HEK293T (cell line): ENCODE measurements at regions not wholly inside any gene's neighbourhood (a gene's known extent, or its start where the extent isn't known, plus 50 kb on each side); places are given as distances from the start of the nearest gene placed in this dataset.

Experiments
- CTCF ChIA-PET: fragments of 350-600 bp; formaldehyde crosslinking; extraction: SDS; loops from one replicate; lab custom pipeline; 2021; ENCODE audit warnings: antibody characterized with exemption, inconsistent platforms; lab: Yijun Ruan, JAX
- POLR2A ChIA-PET: fragments of 350-600 bp; formaldehyde crosslinking; extraction: SDS; loops from one replicate; lab custom pipeline; 2020; ENCODE audit warnings: antibody characterized with exemption, inconsistent platforms; lab: Yijun Ruan, JAX
- DNase-seq: peaks from one replicate; pipeline ENCODE4 v3.0.0; 2012; ENCODE audit warnings: mixed read lengths; ENCODE audit errors: extremely low spot score
- ARNT ChIP-seq: fragments of 450-650 bp; IDR thresholded peaks from 2 replicates; pipeline ENCODE4 v1.6.1; 2017; ENCODE audit warnings: mild to moderate bottlenecking
- BHLHE40 ChIP-seq: fragments of 450-650 bp; IDR thresholded peaks from 2 replicates; pipeline ENCODE4 v1.6.1; 2016; ENCODE audit warnings: mild to moderate bottlenecking, moderate library complexity, borderline replicate concordance
- CTBP1 ChIP-seq: fragments of 450-650 bp; IDR thresholded peaks from 2 replicates; pipeline ENCODE4 v1.6.1; 2016; ENCODE audit warnings: borderline replicate concordance
- ELF4 ChIP-seq: fragments of 450-650 bp; IDR thresholded peaks from 2 replicates; pipeline ENCODE4 v1.6.1; 2017; ENCODE audit warnings: antibody characterized with exemption
- FOXA1 ChIP-seq: fragments of 450-650 bp; IDR thresholded peaks from 2 replicates; pipeline ENCODE4 v1.6.1; 2016; ENCODE audit warnings: mild to moderate bottlenecking
- FOXK2 ChIP-seq: fragments of 450-650 bp; IDR thresholded peaks from 2 replicates; pipeline ENCODE4 v1.6.1; 2016; ENCODE audit warnings: mild to moderate bottlenecking
- FOXM1 ChIP-seq: fragments of 450-650 bp; IDR thresholded peaks from 2 replicates; pipeline ENCODE4 v1.6.1; 2017; ENCODE audit warnings: mild to moderate bottlenecking, borderline replicate concordance
- HDGF ChIP-seq: fragments of 450-650 bp; IDR thresholded peaks from 2 replicates; pipeline ENCODE4 v1.6.1; 2017; ENCODE audit warnings: antibody characterized with exemption, borderline replicate concordance
- L3MBTL2 ChIP-seq: fragments of 450-650 bp; conservative IDR thresholded peaks from 2 replicates; pipeline ENCODE4 v1.6.1; 2016; ENCODE audit warnings: mild to moderate bottlenecking
- LEF1 ChIP-seq: fragments of 450-650 bp; IDR thresholded peaks from 2 replicates; pipeline ENCODE4 v1.6.1; 2017; ENCODE audit warnings: mild to moderate bottlenecking, borderline replicate concordance
- NFRKB ChIP-seq: fragments of 450-650 bp; IDR thresholded peaks from 2 replicates; pipeline ENCODE4 v1.6.1; 2016; ENCODE audit warnings: mild to moderate bottlenecking, moderate library complexity
- SP1 ChIP-seq: fragments of 450-650 bp; IDR thresholded peaks from 2 replicates; pipeline ENCODE4 v1.6.1; 2017
- SUZ12 ChIP-seq: fragments of 450-650 bp; IDR thresholded peaks from 2 replicates; pipeline ENCODE4 v1.6.1; 2016; ENCODE audit warnings: mild to moderate bottlenecking
- TARDBP ChIP-seq: fragments of 450-650 bp; IDR thresholded peaks from 2 replicates; pipeline ENCODE4 v1.6.1; 2016
- ZNF384 ChIP-seq: fragments of 450-650 bp; IDR thresholded peaks from 2 replicates; pipeline ENCODE4 v1.6.1; 2016
- TF ChIP-seq, protein P1 (sequence below): fragments of 450-650 bp; IDR thresholded peaks from 2 replicates; pipeline ENCODE4 v1.6.1; 2016

DNA sequence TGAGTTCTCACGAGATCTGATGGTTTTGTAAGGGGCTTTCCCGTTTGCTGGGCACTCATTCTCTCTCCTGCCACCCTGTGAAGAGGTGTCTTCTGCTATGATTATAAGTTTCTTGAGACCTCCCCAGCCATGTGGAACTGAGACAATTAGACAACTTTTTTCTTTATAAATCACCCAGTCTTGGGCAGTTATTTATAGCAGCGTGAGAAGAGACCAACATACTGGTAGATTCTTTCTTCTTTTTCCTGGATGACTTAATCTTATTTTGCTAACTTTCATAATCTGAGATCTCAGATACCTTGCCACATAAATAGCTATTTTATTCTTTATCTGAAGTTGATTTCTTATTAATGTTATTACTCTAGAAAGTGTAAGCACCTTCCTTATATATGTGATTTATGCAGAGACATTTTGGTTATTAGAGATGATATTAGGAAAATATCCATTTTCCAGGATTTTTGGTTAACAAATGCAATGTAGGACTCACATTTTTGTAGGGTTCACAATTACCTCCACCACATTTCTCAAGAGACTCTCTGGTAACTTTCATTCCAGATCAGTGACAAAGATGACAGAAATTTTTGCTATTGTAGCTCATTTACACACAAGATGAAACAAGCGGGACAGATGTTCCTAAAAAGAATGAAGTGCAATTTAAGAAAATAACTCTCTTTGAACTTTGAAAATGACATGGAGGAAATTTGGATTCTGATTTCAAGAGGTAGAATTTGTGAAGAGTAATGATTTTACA is 97.9 kb upstream of the RND3 start:
- TF ChIP-seq NFRKB (no peak), FOXK2 (no peak), SUZ12 (no peak), ELF4 (no peak), HDGF (no peak), CTBP1 (no peak), SP1 (no peak), BHLHE40 (no peak), ARNT (no peak), FOXM1 (no peak), L3MBTL2 (no peak), LEF1 (no peak), FOXA1 (no peak)
- TF ChIP-seq, protein P1, sequence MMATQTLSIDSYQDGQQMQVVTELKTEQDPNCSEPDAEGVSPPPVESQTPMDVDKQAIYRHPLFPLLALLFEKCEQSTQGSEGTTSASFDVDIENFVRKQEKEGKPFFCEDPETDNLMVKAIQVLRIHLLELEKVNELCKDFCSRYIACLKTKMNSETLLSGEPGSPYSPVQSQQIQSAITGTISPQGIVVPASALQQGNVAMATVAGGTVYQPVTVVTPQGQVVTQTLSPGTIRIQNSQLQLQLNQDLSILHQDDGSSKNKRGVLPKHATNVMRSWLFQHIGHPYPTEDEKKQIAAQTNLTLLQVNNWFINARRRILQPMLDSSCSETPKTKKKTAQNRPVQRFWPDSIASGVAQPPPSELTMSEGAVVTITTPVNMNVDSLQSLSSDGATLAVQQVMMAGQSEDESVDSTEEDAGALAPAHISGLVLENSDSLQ, result no peak
- DNase-seq, result no peak
- ChIA-PET CTCF (no interaction called here), POLR2A (no interaction called here)

DNA sequence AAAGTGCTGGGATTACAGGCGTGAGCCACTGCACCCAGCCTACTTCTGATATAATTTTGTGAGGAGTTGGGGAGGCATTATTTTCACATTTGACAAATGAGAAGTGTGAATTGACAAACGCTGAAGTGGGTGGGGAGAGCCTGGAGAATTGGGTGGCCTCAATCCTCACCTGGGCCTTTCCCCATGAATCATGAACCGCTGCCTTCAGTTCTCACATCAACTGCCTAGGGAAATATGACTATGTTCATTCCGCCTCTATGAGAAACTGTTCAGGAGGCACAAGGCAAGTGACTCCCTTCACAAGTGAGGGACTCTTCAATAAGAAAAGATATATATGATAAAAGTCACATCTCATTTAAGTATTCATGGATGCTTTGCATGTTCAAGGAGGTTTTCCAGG is 96.6 kb upstream of the RND3 start:
- DNase-seq, result no peak
- POLR2A ChIA-PET, result no interaction called here
- CTCF ChIA-PET, result interaction anchor here (0.7 kb wide), 1 partner anchor 626 kb away, joined by 7 read pairs; no protein-coding TSS in a partner anchor
- no peak for TF ChIP-seq ARNT
- TF ChIP-seq, protein P1, result no peak
- TF ChIP-seq FOXA1, result no peak
- no peak for TF ChIP-seq ELF4
- TF ChIP-seq LEF1, result no peak
- no peak for TF ChIP-seq NFRKB
- TF ChIP-seq HDGF, result no peak
- TF ChIP-seq TARDBP, result no peak
- no peak for TF ChIP-seq SUZ12
- TF ChIP-seq SP1, result no peak
- no peak for TF ChIP-seq ZNF384
- TF ChIP-seq FOXK2, result no peak
- no peak for TF ChIP-seq CTBP1
- TF ChIP-seq BHLHE40, result no peak
- TF ChIP-seq FOXM1, result no peak
- no peak for TF ChIP-seq L3MBTL2

DNA sequence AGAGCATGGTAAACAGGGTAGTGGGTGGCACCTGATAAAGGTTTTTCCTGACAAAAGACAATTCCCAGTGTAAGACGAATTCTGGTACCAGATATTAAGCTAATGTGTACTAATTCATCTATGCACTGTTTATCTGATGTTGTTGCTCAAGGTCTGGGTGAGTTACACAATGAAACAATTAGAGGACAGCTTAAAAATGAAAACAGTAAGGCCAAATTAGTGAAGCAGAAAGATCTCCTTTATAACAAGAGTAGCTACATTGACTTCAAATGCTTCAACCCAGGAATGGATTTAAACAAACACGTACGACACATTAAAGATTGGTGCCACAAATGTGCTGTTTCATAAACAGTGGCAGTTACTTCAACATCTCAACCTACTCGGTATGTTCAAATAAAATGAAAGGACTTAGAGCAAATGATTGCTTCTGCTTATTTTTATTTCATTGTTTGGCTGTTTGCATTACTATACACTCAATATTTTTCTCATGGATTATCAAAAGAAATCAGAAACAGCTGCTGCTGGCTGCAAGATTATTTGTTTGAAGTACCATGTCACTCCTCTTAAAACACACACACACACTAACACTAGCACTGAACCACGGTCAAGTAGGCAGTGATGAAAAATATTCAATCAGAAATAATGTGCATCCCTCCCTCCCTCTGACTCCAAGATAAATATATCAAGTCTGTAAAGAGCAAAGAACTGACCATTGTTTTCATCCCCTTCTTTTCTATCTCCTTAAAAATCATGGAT is 94.4 kb upstream of the RND3 start:
- ChIA-PET POLR2A (no interaction called here), CTCF (no interaction called here)
- no peak for DNase-seq
- TF ChIP-seq HDGF (no peak), ELF4 (no peak), NFRKB (no peak), FOXK2 (no peak), FOXA1 (no peak), SP1 (no peak), LEF1 (no peak), L3MBTL2 (no peak), TARDBP (no peak), CTBP1 (no peak)
- TF ChIP-seq, protein P1, result no peak

DNA sequence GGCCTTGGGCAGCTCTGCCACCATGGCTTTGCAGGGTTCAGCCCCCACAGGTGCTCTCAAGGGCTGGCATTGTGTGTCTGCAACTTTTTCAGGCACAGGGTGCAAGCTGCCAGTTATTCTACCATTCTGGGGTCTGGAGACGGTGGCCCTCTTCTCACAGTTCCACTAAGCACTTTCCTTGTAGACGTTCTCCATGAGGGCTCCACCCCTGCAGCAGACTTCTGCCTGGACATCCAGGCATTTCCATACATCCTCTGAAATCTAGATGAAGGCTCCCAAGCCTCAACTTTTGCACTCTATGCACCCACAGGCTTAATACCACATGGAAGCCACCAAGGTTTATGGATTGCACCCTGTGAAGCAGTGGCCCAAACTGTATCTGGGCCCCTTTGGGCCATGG is 91.0 kb upstream of the RND3 start:
- TF ChIP-seq ZNF384 (no peak), ELF4 (no peak), ARNT (no peak), HDGF (no peak), FOXK2 (no peak), BHLHE40 (no peak), LEF1 (no peak), FOXA1 (no peak), FOXM1 (no peak), NFRKB (no peak), SP1 (no peak), SUZ12 (no peak), TARDBP (no peak), L3MBTL2 (no peak), CTBP1 (no peak)
- TF ChIP-seq, protein P1, result no peak
- POLR2A ChIA-PET, result no interaction called here
- CTCF ChIA-PET, result no interaction called here
- no peak for DNase-seq

DNA sequence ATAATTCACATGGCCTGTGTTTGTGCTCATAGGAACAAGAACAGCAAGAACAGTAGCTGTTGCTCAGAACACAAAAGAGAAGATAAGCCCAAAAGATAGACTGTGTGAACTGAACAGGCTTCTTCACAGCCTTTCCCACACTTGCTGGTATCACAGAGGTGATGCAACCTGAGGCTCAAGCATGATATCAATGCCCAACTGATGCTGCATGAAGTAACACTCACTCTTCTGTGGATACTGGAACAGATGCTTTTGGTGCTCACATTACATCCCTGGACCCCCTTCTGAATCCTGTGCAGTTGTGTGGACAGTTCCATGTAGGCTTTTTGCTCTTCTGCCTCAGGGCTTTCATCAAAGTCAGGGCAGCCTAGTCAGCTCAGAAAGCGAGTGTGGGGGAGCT is 88.4 kb upstream of the RND3 start:
- ChIA-PET POLR2A (no interaction called here), CTCF (no interaction called here)
- no peak for DNase-seq
- no peak for TF ChIP-seq SUZ12
